Stimulated activated effector memory CD8-positive, alpha-beta T cell treated with anti-CD3 and anti-CD28 coated beads, Interleukin-12 subunit alpha, Interleukin-12 subunit beta, amount 100 ng/mL, for 72 hours (primary cell): ENCODE measurements at regions not wholly inside any gene's neighbourhood (a gene's known extent, or its start where the extent isn't known, plus 50 kb on each side); places are given as distances from the start of the nearest gene placed in this dataset.
"Not testable (repeated sequence)": the region's sequence is repeated elsewhere in the genome, so short reads cannot be mapped to it uniquely, and the experiment has no call there.

ENCODE experiments used
- ATAC-seq: fragments of 150-1000 bp; cut with Tn5 transposase; 2 replicates; pipeline ENCODE4 v1.10.0; 2021
- DNase-seq, 2 donors: peaks; one replicate each; pipeline ENCODE4 v3.0.0; 2021 to 2022; ENCODE audit warnings: low spot score in 2 of 2
- H3K27ac Mint-ChIP-seq: one replicate; pipeline ENCODE4 v1.8.0; 2022; ENCODE audit warnings: mild to moderate bottlenecking, mixed read lengths
- H3K36me3 Mint-ChIP-seq: one replicate; pipeline ENCODE4 v1.8.0; 2022; ENCODE audit warnings: mild to moderate bottlenecking, mixed read lengths
- H3K4me1 Mint-ChIP-seq: one replicate; pipeline ENCODE4 v1.8.0; 2022; ENCODE audit warnings: mixed read lengths
- H3K4me3 Mint-ChIP-seq: one replicate; pipeline ENCODE4 v1.8.0; 2022; ENCODE audit warnings: mild to moderate bottlenecking, mixed read lengths
- H3K9me3 Mint-ChIP-seq: one replicate; pipeline ENCODE4 v1.8.0; 2022; ENCODE audit warnings: mixed read lengths

DNA sequence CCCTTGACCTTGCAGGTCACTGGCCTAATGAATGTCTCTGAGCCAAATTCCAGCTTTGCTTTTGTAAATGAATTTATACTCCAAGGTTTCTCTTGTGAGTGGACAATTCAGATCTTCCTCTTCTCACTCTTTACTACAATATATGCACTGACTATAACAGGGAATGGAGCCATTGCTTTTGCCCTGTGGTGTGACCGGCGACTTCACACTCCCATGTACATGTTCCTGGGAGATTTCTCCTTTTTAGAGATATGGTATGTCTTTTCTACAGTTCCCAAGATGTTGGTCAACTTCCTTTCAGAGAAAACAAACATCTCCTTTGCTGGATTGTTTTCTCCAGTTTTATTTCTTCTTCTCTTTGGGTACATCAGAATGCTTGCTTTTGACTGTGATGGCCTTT lies 213.1 kb downstream of the POTEM start:
- not testable (repeated sequence) for H3K9me3 Mint-ChIP-seq, H3K27ac Mint-ChIP-seq, H3K4me3 Mint-ChIP-seq, H3K36me3 Mint-ChIP-seq, DNase-seq, H3K4me1 Mint-ChIP-seq, ATAC-seq

DNA sequence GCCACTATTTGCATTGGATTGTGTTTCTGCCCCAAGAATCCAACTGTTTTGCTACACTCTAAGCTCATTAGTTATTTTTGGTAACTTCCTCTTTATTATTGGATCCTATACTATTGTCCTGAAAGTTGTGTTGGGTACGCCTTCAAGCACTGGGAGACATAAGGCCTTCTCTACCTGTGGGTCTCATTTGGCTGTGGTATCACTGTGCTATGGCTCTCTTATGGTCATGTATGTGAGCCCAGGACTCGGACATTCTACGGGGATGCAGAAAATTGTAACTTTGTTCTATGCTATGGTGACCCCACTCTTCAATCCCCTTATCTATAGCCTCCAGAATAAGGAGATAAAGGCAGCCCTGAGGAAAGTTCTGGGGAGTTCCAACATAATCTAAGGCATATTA lies 213.6 kb downstream of the POTEM start:
- not testable (repeated sequence) for DNase-seq, H3K27ac Mint-ChIP-seq, ATAC-seq, H3K36me3 Mint-ChIP-seq, H3K4me3 Mint-ChIP-seq, H3K9me3 Mint-ChIP-seq, H3K4me1 Mint-ChIP-seq

DNA sequence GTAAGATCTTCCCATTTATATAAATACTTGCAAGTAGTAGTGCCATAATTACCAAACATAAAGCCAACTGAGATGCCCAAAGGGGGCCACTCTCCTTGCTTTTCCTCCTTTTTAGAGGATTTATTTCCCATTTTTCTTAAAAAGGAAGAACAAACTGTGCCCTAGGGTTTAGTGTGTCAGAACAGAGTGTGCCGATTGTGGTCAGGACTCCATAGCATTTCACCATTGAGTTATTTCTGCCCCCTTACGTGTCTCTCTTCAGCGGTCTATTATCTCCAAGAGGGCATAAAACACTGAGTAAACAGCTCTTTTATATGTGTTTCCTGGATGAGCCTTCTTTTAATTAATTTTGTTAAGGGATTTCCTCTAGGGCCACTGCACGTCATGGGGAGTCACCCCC lies 227.9 kb downstream of the POTEM start:
- not testable (repeated sequence) for H3K4me1 Mint-ChIP-seq, DNase-seq, H3K36me3 Mint-ChIP-seq, H3K4me3 Mint-ChIP-seq, H3K9me3 Mint-ChIP-seq, ATAC-seq, H3K27ac Mint-ChIP-seq

DNA sequence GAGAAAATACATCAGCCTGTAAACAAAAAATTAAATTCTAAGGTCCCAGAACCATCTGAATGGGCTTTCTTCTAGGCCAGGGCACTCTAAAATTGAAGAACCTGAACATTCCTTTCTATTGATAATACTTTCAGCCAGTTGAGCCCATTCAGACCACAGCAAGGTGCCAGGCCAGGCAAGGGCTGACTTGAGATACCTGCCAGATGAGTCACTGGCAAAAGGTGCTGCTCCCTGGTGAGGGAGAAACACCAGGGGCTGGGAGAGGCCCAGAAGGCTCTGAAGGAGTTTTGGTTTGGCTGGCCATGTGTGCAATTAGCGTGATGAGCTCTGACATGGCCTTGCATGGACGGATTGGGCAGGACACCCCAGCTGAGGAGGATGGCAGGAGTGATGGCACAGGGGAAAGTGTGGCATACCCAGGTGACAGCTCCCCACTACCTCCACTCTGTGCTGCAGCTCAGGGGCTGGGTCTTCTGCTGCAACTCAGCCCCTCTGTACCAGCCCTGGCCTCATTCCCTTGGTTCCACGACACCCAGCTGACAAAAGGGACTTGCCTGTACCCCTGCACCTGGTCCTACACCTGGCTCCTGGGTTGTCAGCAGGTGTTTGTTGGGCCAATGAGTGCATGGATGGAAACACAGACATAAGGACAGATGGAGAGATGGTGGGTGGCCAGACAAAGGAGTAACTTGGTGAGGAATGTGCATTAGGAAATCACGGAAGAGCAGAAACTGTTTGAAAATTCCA lies 230.4 kb downstream of the POTEM start:
- H3K36me3 Mint-ChIP-seq, H3K4me1 Mint-ChIP-seq, H3K4me3 Mint-ChIP-seq, DNase-seq, H3K9me3 Mint-ChIP-seq, ATAC-seq, H3K27ac Mint-ChIP-seq: not testable (repeated sequence)

DNA sequence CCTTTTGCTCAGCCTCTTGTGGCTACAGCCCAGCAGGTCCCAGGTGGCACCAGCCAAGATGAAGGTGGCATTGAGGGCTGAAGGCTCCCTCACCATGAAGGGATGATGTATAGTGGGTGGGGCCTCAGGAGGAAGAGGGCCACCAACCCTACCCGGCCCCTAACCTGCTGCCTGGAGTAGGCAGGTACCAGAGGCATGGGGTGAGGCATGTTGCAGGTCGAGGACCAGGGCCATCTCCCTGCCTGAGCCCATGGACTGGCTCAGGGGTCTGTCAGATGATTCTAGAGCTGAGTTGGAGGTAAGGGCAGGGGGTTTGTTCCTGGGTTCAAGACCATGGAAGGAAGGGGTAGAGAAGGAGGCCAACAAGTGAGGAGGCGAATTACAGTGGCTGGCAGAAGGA lies 231.1 kb downstream of the POTEM start:
- not testable (repeated sequence) for DNase-seq, H3K4me1 Mint-ChIP-seq, H3K9me3 Mint-ChIP-seq, H3K27ac Mint-ChIP-seq, H3K4me3 Mint-ChIP-seq, ATAC-seq, H3K36me3 Mint-ChIP-seq

DNA sequence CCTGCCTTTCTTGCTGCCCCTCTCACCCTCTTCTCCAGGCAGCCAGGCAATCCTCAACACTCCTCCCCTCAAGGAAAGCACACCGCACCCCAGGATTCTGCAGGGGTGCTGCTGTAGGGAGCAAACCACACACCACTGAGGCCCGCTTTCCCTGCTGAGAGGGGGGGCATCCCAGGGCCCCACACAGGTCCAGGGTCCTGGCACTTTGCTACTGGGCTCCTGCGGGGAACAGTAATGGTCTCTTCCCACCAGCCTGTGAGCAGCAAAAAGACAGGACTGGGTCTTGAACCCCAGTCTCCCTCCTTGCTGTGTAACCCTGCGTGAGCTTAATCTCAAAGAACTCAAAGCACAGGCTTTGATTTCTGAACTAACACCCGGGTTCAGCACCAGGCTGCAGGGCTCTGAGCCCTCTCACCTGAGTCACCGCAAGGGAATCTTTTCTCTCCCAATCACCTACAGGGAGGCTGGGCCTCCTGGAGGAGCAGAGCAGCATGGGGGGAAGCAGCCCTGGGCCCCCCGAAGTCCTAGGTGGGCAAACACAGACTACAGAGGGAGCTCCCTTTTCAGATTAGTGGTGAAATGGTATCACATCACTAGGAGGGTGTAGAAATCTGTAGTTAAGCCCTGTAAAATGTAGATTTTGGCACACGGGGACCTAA lies 232.6 kb downstream of the POTEG start:
- H3K4me1 Mint-ChIP-seq, H3K27ac Mint-ChIP-seq, DNase-seq, H3K9me3 Mint-ChIP-seq, H3K36me3 Mint-ChIP-seq, ATAC-seq, H3K4me3 Mint-ChIP-seq: not testable (repeated sequence)

DNA sequence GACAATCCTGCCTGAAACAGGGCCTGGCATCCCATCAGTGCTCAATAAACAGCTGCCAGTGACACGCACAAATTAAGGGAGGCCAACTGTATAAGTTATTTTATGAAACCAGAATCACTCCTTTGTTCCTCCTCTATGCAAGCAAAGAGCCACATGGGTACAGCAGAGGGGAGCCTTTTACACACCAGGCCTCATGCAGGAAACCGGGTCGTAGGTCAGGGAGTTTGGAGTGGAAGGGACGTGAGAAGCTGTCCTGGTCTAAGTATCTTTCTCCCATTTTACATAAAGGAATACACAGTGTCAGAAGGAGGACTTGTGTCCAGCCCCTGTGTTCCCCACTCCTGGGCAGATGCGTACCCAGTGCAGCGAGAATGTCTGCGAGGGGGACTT lies 232.1 kb downstream of the POTEG start:
- H3K36me3 Mint-ChIP-seq, DNase-seq, H3K4me3 Mint-ChIP-seq, ATAC-seq, H3K9me3 Mint-ChIP-seq, H3K4me1 Mint-ChIP-seq, H3K27ac Mint-ChIP-seq: not testable (repeated sequence)

DNA sequence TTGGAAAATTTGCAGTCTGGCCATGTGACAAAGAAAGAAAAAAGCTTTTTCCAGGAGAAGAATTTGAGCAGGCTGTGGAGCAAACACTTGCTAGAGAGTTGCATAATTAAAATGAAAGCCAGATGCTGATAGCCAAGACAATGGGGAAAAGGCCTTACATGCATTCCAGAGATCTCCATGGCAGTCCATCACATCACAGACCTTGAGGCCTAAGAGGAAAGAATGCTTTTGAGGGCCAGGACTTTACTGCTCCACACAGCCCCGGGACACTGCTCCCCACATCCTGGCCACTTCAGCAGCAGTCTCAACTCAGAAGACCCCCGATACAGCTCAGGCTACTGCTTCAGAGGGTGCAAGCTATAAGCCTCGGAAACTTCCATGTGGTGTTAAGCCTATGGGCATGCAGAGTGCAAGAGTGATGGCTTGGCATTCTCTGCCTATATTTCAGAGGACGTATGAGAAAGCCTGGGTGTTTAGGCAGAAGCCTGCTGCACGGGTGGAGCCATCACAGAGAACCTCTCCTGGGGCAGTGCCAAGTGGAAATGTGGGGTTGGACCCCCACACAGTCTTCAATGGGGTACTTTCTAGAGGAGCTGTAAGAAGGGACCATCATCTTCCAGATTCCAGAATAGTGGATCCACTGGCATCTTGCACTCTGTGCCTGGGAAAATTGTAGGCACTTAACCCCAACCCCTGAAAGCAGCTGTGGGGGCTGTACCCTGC lies 230.7 kb downstream of the POTEG start:
- ATAC-seq, H3K9me3 Mint-ChIP-seq, H3K4me3 Mint-ChIP-seq, DNase-seq, H3K4me1 Mint-ChIP-seq, H3K27ac Mint-ChIP-seq, H3K36me3 Mint-ChIP-seq: not testable (repeated sequence)

DNA sequence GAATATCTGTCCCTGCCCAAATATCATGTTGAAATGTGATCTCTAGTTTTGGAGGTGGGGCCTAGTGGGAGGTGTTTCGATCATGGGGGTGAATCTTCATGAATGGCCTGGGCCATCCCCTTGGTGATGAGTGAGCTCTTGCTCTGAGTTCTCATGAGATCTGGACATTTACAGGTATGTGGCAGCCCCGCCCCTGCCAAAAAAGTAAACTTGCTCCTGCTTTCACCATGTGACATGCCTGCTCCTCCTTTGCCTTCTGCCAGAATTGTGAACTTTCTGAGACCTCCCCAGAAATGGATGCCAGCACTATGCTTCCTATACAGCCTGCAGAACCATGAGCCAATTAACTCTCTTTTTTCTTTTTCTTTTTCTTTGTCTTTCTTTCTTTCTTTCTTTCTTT lies 229.3 kb downstream of the POTEG start:
- not testable (repeated sequence) for ATAC-seq, DNase-seq, H3K4me3 Mint-ChIP-seq, H3K27ac Mint-ChIP-seq, H3K9me3 Mint-ChIP-seq, H3K4me1 Mint-ChIP-seq, H3K36me3 Mint-ChIP-seq

DNA sequence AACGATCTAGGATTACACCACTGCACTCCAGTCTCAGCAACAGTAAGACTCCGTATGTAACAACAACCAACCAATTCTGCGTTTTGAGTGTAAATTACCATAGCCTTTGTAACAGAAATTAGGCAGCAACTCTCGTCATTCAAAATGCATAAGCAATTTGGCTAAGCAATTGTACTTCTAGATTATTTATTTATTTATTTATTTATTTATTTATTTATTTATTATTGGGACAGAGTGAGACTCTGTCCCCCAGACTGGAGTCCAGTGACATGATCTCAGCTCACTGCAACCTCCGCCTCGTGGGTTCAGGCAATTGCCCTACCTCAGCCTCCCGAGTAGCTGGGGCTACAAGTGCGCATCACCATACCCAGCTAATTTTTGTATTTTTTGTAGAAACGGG lies 217.7 kb downstream of the POTEG start:
- H3K4me3 Mint-ChIP-seq, H3K27ac Mint-ChIP-seq, DNase-seq, H3K4me1 Mint-ChIP-seq, H3K36me3 Mint-ChIP-seq, ATAC-seq, H3K9me3 Mint-ChIP-seq: not testable (repeated sequence)

DNA sequence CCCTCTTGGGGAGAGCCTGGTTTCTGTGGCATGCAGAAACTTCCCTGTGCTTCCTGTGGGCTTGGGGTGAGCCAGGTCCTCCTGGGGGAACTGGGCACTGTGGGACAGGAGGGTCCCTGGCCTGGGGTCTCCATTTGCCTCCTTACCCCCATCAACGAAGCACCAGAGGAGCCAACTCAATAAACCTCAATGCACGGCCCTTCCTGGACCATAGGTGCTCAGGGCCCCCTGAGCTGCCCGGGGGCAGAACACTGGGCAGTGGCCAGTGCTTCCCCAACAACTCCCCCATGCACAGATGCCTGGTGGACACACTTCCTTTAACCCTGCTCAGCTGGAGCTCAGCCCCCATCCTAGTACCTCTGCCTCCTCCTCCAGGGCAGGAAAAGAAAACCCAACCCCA lies 214.7 kb downstream of the POTEG start:
- not testable (repeated sequence) for ATAC-seq, H3K9me3 Mint-ChIP-seq, H3K4me3 Mint-ChIP-seq, H3K36me3 Mint-ChIP-seq, H3K4me1 Mint-ChIP-seq, H3K27ac Mint-ChIP-seq, DNase-seq

DNA sequence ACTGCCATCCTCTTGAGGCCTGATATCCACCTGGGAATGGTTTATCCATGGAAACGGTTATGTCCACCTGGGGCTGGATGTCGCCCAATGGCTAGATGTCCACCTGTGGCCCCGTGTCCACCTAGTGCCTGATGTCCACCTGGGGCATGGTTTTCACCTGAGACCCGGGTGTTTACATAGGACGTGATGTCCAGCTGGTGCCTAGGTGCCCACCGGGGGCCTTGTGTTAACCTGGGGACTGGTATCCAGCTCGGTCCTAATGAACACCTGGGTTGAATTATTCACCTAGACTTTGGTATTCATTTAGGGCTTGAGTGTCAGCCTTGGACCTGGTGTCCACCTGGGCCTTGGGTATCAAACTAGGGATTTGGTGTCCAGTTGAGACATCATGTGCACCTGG lies 202.7 kb downstream of the POTEG start:
- not testable (repeated sequence) for DNase-seq, H3K36me3 Mint-ChIP-seq, H3K4me1 Mint-ChIP-seq, ATAC-seq, H3K4me3 Mint-ChIP-seq, H3K9me3 Mint-ChIP-seq, H3K27ac Mint-ChIP-seq

DNA sequence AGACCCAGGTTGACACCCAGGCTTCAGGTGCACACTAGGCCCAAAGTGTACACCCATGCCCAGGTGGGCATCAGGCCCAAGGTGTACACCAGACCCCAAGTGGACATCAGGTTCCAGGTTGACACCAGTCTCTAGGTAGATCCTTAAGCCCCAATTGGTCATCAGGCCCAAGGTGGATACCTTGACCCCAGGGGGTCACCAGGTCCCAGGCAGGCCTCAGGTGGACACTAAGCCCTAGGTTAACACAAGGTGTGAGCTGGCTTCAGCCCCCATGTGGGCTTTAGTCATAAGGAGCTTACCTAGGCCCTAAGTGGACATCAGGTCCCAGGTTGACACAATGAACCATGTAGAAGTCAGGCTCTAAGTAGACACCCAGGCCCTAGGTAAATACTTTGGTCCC lies 200.1 kb downstream of the POTEG start:
- ATAC-seq, DNase-seq, H3K27ac Mint-ChIP-seq, H3K4me3 Mint-ChIP-seq, H3K36me3 Mint-ChIP-seq, H3K9me3 Mint-ChIP-seq, H3K4me1 Mint-ChIP-seq: not testable (repeated sequence)

DNA sequence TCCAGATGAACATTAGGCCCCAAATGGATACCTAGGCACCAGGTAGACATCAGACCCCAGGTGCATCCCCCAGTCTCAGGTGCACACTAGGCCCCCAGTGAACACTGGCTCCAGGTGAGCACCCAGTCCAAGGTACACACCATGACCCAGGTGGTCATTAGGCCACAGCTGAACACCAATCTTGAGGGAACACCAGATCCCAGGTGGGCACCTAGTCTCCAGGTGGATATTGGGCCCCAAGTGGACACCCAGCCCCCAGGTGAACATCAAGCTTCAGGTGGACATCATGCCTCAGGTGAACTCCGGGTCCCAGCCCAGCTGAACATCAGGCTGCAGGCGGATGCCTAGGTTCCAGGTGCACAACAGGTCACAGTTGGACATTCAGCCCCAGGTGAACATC lies 196.5 kb downstream of the POTEG start:
- H3K27ac Mint-ChIP-seq, DNase-seq, H3K4me1 Mint-ChIP-seq, H3K4me3 Mint-ChIP-seq, ATAC-seq, H3K36me3 Mint-ChIP-seq, H3K9me3 Mint-ChIP-seq: not testable (repeated sequence)

DNA sequence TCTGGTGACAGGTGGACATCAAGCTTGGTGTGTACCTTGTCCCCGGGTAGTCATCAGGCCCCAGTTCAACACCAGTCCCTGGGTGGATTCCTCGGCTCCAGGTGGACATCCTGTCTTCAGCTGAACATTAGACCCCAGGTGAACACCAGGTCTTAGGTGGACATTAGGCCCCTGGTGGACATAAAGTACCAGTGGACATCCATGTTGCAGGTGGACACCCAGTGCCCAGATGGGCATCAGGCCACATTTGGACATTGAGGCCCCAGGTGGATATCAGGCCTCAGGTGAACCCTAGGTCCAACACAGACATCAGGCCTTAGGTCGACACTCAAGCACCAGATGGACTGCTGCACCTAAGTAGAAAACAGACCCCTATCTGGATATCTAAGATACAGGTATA lies 195.6 kb downstream of the POTEG start:
- H3K4me3 Mint-ChIP-seq, H3K27ac Mint-ChIP-seq, H3K4me1 Mint-ChIP-seq, DNase-seq, H3K9me3 Mint-ChIP-seq, ATAC-seq, H3K36me3 Mint-ChIP-seq: not testable (repeated sequence)

DNA sequence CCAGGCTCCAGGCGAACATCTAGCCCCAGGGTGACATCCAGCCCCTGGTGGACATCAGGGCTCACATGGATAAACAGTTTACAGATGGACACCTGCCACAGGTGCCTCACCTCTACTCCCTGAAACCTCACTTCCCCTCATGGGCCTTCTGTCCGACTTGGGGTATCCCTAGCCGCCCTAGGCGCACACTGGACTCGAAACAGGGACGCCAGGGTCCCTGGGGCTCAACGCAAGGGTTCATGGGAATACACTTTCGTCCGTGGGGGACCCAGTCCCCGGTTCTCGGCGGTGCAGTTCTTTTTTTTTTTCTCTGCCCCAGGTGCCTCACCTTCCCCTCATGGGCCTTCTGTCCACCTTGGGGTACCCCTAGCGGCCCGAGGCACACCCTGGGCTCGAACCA lies 194.2 kb downstream of the POTEG start:
- H3K36me3 Mint-ChIP-seq, H3K4me3 Mint-ChIP-seq, H3K9me3 Mint-ChIP-seq, H3K4me1 Mint-ChIP-seq, ATAC-seq, DNase-seq, H3K27ac Mint-ChIP-seq: not testable (repeated sequence)
